ENCODE measurements at regions not wholly inside any gene's neighbourhood (a gene's known extent, or its start where the extent isn't known, plus 50 kb on each side); places are given as distances from the start of the nearest gene placed in this dataset.

DNA sequence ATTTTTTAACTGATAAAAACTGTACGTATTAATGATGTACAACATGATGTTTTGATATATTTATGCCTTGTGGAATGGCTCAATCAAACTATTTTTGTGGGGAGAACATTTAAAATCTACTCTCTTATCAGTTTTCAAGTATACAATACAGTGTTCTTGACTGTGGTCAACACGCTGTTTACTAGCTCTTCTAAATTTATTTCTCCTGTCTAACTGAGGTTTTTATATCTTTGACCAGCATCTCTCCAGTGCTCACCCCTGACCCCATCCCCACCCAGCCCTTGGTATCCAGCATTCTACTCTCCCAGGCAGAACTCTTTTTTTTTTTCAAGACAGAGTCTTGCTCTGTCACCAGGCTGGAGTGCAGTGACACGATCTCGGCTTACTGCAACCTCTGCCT lies 169.6 kb upstream of the SNX2 start:
- TF ChIP-seq, protein P1, sequence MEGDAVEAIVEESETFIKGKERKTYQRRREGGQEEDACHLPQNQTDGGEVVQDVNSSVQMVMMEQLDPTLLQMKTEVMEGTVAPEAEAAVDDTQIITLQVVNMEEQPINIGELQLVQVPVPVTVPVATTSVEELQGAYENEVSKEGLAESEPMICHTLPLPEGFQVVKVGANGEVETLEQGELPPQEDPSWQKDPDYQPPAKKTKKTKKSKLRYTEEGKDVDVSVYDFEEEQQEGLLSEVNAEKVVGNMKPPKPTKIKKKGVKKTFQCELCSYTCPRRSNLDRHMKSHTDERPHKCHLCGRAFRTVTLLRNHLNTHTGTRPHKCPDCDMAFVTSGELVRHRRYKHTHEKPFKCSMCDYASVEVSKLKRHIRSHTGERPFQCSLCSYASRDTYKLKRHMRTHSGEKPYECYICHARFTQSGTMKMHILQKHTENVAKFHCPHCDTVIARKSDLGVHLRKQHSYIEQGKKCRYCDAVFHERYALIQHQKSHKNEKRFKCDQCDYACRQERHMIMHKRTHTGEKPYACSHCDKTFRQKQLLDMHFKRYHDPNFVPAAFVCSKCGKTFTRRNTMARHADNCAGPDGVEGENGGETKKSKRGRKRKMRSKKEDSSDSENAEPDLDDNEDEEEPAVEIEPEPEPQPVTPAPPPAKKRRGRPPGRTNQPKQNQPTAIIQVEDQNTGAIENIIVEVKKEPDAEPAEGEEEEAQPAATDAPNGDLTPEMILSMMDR (IDR thresholded peaks at IDR 0.05), result no peak
- TF ChIP-seq EP300 (IDR thresholded peaks at IDR 0.05; ENCODE audit: borderline replicate concordance in 1 of 2, low read depth in 1 of 2, low read length in 1 of 2), result no peak
- TF ChIP-seq RAD21 (IDR thresholded peaks at IDR 0.05; ENCODE audit: low read length), result no peak
- no peak for TF ChIP-seq MXI1 (IDR thresholded peaks at IDR 0.05; ENCODE audit: low read depth, low read length)
- TF ChIP-seq POLR2AphosphoS5 (IDR thresholded peaks at IDR 0.05; ENCODE audit: low read depth, low read length), result no peak
- TF ChIP-seq, protein P2, sequence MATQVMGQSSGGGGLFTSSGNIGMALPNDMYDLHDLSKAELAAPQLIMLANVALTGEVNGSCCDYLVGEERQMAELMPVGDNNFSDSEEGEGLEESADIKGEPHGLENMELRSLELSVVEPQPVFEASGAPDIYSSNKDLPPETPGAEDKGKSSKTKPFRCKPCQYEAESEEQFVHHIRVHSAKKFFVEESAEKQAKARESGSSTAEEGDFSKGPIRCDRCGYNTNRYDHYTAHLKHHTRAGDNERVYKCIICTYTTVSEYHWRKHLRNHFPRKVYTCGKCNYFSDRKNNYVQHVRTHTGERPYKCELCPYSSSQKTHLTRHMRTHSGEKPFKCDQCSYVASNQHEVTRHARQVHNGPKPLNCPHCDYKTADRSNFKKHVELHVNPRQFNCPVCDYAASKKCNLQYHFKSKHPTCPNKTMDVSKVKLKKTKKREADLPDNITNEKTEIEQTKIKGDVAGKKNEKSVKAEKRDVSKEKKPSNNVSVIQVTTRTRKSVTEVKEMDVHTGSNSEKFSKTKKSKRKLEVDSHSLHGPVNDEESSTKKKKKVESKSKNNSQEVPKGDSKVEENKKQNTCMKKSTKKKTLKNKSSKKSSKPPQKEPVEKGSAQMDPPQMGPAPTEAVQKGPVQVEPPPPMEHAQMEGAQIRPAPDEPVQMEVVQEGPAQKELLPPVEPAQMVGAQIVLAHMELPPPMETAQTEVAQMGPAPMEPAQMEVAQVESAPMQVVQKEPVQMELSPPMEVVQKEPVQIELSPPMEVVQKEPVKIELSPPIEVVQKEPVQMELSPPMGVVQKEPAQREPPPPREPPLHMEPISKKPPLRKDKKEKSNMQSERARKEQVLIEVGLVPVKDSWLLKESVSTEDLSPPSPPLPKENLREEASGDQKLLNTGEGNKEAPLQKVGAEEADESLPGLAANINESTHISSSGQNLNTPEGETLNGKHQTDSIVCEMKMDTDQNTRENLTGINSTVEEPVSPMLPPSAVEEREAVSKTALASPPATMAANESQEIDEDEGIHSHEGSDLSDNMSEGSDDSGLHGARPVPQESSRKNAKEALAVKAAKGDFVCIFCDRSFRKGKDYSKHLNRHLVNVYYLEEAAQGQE (IDR thresholded peaks at IDR 0.05; ENCODE audit: low read depth, low read length), result no peak
- TF ChIP-seq, protein P3, sequence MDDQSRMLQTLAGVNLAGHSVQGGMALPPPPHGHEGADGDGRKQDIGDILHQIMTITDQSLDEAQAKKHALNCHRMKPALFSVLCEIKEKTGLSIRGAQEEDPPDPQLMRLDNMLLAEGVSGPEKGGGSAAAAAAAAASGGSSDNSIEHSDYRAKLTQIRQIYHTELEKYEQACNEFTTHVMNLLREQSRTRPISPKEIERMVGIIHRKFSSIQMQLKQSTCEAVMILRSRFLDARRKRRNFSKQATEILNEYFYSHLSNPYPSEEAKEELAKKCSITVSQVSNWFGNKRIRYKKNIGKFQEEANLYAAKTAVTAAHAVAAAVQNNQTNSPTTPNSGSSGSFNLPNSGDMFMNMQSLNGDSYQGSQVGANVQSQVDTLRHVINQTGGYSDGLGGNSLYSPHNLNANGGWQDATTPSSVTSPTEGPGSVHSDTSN (IDR thresholded peaks at IDR 0.05), result no peak
- TF ChIP-seq FOXJ3 (CRISPR knock-in tag; IDR thresholded peaks at IDR 0.05), result no peak
- TF ChIP-seq EZH2phosphoT487 (IDR thresholded peaks at IDR 0.05; ENCODE audit: borderline replicate concordance, low read depth), result no peak
- TF ChIP-seq, protein P4, sequence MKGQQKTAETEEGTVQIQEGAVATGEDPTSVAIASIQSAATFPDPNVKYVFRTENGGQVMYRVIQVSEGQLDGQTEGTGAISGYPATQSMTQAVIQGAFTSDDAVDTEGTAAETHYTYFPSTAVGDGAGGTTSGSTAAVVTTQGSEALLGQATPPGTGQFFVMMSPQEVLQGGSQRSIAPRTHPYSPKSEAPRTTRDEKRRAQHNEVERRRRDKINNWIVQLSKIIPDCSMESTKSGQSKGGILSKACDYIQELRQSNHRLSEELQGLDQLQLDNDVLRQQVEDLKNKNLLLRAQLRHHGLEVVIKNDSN (IDR thresholded peaks at IDR 0.05; ENCODE audit: borderline replicate concordance, low read depth), result no peak
- no peak for TF ChIP-seq RCOR1 (IDR thresholded peaks at IDR 0.05; ENCODE audit: low read length)
- TF ChIP-seq, protein P5, sequence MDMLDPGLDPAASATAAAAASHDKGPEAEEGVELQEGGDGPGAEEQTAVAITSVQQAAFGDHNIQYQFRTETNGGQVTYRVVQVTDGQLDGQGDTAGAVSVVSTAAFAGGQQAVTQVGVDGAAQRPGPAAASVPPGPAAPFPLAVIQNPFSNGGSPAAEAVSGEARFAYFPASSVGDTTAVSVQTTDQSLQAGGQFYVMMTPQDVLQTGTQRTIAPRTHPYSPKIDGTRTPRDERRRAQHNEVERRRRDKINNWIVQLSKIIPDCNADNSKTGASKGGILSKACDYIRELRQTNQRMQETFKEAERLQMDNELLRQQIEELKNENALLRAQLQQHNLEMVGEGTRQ (IDR thresholded peaks at IDR 0.05; ENCODE audit: borderline replicate concordance, low read depth, low read length), result no peak
- TF ChIP-seq RFX5 (IDR thresholded peaks at IDR 0.05; ENCODE audit: low read length), result no peak
- no peak for TF ChIP-seq GABPA (IDR thresholded peaks at IDR 0.05; ENCODE audit: low read depth)
